ENCODE measurements at regions not wholly inside any gene's neighbourhood (a gene's known extent, or its start where the extent isn't known, plus 50 kb on each side); places are given as distances from the start of the nearest gene placed in this dataset.

DNA sequence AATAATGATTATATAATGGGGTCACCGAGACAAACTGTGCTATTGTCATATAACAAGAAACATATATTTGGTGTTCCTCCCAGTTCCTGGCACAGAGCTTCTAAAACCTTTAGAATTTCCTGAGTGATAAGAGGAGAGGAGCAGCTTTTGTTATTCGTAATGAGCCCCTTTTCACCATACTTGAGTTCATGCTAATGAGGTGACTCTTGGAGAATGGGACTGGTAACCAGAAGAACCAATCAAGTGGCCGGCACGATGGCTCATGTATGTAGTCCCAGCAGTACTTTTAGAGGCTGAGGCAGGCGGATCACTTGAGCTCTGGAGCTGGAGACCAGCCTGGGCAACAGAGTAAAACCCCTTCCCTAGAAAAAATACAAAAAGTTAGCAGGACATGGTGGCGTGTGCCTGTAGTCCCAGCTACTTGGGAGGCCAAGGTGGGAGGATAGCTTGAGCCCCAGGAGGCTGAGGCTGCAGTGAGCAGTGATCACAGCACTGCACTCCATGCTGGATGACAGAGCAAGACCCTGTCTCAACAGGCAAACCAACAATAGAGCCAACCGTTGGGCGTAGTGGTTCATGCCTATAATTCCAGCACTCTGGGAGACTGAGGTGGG, 62.7 kb upstream of the FTH1 start:
- DNase-seq (ENCODE audit: low read depth, low spot score): peak; percentile 65

DNA sequence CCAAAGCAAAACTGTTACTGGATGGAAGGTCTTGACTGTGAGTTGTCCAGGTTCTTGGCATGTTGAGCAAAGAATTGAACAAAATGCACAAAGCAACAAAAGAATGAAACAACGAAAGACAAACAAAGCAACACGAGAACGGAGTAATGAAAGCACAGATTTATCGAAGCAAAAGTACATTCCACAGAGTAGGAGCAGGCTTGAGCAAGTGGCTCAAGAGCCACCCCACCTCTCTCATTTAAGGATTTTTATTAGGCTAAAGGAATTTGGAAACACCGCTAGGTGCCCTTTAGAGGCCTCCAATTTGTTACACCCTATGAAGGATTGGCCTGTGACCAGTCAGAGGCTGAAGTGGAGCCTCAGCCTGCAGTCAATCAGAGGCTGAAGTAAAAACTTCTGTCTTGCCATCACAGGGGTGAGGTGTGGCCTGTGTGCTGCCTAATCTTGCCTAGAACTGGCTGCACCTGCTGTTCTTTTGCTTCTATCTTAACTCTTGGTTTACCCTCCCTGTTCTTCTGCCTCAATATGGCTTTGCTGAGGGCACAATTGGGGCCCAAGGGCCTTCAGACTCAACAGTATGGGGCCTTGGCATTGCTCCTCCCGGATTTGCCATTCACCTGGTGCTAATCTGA, 59.4 kb upstream of the FTH1 start:
- DNase-seq (ENCODE audit: low read depth, low spot score): no peak

DNA sequence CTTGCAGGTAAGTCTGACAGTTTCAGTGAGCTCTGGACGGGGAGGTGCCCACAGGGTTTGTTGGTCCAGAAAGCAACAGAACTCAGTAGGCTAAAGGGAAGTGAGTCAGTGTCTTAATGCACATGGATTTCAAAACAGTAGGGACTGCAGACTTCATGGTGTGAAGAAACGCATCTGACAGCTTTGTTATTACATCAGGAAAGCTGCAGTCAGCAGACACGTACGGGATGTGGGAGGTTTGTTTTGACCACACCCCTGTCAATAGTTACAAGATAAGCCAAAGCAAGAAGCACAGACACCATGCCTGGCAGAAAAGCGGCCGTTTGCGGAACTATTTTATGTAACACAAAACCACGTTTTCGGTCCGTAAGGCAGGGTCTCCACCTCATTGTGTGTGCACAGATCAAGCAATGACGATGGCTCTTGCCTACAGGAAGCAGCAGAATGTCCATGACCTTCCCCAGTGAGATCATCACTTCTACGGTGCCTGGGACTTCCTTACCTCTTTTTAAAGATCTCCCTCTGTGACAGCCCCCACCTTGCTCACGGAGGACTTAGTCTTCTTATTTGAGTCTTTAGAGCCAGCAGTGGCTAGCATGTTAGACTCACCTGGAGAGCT, 58.2 kb upstream of the FTH1 start:
- peak; percentile 70 for DNase-seq (ENCODE audit: low read depth, low spot score)

DNA sequence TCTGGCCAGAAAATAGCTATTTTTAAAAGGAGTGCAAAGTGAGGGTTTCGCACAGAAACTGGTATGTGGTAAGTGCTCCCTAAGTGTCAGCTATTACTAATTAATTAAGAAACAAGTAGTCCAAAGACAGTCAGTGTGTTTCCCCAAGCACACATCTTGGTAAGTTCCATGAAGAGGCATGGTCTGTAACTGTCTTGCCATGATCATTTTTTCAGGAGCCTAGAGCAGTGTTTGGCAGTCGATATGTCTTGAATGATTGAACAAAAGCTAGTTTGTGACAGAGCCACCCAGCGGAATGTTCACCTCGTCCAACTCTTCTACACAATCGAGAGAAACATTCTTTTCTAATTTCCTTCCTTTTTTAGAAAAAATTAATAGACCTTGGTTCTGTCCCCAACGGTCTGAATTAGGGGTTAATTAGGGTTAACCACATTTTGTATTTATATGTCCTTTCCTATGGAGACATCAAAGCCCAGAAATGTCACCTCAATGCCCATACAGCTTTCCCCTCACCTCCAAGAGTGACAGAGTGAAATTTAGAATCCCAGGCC, 57.6 kb upstream of the FTH1 start:
- no peak for DNase-seq (ENCODE audit: low read depth, low spot score)

DNA sequence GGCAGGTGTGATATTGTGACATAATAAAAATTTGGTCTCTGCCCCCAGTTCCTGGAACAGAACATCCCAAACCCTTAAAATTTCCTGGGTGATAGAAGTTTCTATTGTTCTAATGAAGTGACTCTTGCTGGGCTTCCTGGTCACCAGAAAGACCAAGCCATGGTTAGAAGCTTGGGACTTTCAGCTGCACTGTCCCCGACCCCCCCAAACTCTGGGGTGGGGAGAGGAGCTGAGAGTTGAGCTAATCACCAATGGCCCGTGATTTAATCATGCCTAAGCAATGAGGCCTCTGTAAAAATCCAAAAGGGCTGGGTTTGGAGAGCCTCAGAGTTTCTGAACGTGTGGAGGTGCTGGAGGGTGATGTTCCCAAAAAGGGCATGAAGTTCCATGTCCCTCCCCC, 54.8 kb upstream of the FTH1 start:
- no peak for DNase-seq (ENCODE audit: low read depth, low spot score)

DNA sequence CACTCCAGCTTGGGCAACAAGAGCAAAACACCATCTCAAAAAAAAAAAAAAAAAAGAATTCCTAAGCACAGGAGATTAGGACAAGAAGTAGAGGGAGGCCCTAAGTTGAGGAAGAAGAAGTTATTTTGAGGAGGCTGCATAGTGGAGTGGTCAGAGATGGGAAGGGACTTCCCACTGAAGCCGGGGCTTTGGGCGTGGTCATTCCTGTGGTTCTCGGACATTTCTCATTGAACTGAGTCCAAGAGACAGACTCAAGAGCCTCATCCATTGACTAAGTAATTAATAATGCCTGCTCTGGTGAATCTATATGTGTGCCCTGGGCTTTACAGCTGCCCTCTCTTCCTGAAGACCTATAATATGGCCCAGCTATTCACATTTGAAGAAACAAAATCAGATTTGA, 53.2 kb upstream of the FTH1 start:
- DNase-seq (ENCODE audit: low read depth, low spot score): no peak

DNA sequence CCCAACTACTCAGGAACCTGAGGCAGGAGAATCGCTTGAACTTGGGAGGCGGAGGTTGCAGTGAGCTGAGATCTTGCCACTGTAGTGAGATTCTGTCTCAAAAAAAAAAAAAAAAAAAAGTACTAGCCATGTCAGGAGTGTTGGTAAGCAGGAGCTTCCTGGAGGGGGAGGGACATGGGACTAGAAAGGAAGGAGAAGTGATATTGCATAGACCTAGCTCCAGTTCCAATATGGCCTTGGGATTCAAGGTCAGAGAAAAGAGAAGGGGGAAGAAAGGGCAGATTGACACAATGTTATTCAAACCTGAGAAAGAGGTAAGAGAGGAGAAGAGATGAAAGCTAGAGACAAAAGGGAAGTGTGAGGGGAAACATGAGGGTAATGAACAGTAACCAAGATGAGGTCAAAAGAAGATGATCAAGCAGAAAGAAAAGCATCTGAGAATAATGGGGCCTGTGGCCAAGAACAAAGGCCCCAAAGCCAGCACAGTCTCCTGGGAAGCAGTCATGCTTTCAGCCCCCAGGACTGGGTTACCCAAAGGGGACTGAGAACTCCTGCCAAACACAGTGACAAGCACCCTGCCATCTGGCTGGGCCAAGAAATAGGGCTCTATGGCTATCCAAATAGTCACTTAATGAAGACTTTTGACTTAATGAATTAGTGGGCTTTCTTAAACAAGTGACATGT, 51.7 kb upstream of the FTH1 start:
- no peak for DNase-seq (ENCODE audit: low read depth, low spot score)

DNA sequence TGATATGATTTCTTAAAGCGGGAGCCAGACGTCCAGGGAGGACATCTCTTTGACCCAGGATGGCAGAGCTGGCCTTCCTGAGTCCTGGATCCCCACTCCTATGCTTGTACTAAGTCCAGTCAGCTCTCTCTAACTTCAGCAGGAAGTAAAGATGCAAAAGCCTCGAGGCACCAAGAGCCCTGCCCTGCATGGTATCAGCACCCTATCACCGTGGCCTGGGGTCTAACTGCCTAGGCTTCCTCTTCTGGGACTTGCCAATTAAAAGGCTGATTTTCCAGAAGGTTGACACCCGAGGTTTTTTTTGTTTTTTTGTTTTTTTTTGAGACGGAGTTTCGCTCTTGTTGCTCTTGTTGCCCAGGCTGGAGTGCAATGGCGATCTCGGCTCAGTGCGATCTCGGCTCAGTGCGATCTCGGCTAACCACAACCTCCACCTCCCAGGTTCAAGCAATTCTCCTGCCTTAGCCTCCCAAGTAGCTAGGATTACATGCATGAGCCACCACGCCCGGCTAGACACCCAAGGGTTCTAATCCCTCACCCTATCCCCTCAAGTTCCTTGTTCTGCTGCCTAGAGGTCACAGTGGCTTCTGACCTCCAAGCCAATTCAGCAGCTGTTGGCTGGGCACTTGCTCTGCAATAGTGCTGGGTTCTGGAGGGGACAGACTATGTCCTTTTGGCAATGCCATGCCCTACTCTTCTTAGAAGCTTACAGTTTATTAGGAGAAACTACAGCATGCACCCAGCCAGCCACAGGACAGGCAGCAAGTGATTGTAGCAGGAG, 50.6 kb upstream of the FTH1 start:
- DNase-seq (ENCODE audit: low read depth, low spot score): no peak
